Muscle layer of duodenum (tissue), 2 donors: ENCODE measurements at regions not wholly inside any gene's neighbourhood (a gene's known extent, or its start where the extent isn't known, plus 50 kb on each side); places are given as distances from the start of the nearest gene placed in this dataset.

Experiments
- H3K27ac ChIP-seq: one replicate; pipeline ENCODE4 v1.7.0; 2013; ENCODE audit warnings: mild to moderate bottlenecking, low read length
- H3K27me3 ChIP-seq: one replicate; pipeline ENCODE4 v1.7.0; 2013; ENCODE audit warnings: low read depth, mild to moderate bottlenecking, control low read depth, low read length
- H3K36me3 ChIP-seq, 2 donors: one replicate each; pipeline ENCODE4 v1.7.0; 2013; ENCODE audit warnings: low read length in 2 of 2, control low read depth in 1 of 2, mild to moderate bottlenecking in 1 of 2; ENCODE audit not compliant: insufficient read depth in 2 of 2, control insufficient read depth in 1 of 2
- H3K4me1 ChIP-seq, 2 donors: one replicate each; pipeline ENCODE4 v1.7.0; 2013; ENCODE audit warnings: low read length in 2 of 2, mild to moderate bottlenecking in 2 of 2, control low read depth in 1 of 2, moderate library complexity in 1 of 2; ENCODE audit not compliant: insufficient read depth in 2 of 2, control insufficient read depth in 1 of 2
- H3K4me3 ChIP-seq, 2 donors: one replicate each; pipeline ENCODE4 v1.7.0; 2013; ENCODE audit warnings: low read length in 2 of 2, low read depth in 1 of 2, mild to moderate bottlenecking in 1 of 2
- H3K9me3 ChIP-seq, 2 donors: one replicate each; pipeline ENCODE4 v1.7.0; 2013; ENCODE audit warnings: low read length in 2 of 2, control low read depth in 1 of 2, mild to moderate bottlenecking in 1 of 2; ENCODE audit not compliant: control insufficient read depth in 1 of 2
- donor health status: healthy.

DNA sequence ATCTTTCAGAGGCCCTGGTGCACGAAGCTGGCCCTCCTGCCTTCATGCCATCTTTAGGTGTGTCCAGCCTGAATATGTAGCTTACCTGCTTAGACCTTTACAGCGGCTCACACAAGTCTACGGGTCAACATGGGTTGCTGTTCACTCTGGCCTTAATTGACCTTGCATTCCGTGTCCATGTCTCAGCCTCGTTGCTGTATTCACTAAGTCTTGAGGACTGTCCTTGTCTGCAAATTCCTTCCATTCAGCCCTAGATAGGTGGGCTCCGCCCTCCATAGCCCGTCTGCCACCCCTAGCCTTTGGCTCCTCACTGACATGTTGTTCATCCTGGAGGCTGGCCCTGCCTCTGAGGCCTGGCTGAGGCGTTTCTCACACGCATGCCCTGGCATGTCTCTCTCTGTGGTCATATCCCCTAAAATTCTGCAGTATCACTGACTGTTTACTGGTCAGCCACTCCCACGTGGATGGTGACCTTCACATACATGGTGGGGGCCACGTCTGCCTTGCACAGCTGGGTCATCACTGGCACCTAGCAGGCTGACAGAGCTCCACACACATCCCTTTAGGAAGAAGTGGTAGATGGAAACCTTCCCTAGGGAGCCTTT is 394.1 kb upstream of the MKI67 start:
- no peaks in the 10 kb centered on the region for H3K4me1 ChIP-seq
- H3K4me3 ChIP-seq = no peak overlapping the region
- H3K27me3 ChIP-seq = no peaks in the 10 kb centered on the region
- no peaks in the 10 kb centered on the region for H3K9me3 ChIP-seq
- no peak overlapping the region for H3K27ac ChIP-seq
- H3K36me3 ChIP-seq = no peaks in the 10 kb centered on the region

DNA sequence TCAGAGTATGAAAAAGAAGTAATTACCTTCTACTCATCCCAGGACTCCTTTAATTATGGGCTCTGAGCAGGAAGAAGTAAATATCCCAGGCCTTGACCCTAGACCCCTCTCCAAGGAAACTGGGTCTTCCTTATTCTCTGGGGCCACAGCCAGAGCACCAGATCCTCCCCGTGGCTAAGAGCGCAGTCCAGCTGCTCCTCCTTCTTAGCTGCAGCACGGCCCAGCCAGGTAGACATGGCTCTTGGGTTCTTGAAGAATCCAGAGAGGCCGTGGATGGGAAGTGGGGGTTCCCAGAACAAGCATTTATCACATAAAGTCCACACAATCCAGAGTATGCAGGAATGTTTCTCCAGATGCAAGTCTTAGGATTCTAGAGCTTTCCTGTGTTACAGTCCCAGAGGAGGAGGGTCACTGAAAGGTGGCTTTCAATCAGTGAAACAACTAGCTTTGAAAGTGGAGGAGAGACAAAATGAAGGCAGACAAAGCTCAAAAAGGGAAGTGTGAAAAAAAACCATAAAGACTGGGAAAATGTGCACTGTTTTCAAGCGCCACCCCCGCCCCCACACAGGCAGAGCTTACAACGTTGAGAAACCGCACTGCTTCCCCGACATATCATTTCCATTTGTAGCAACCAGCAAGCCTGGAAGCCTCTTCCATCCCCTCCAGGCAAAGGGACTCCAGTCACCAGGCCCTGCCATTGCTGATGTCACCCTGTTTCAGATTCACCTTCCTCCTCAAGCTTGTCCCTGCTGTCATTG is 396.5 kb upstream of the MKI67 start:
- Histone ChIP-seq H3K4me3 (no peak overlapping the region), H3K9me3 (no peaks in the 10 kb centered on the region), H3K4me1 (peaks cover 0 to 8% of the 10 kb centered on the region in 2 donors), H3K27me3 (no peaks in the 10 kb centered on the region), H3K27ac (no peak overlapping the region), H3K36me3 (no peaks in the 10 kb centered on the region)

DNA sequence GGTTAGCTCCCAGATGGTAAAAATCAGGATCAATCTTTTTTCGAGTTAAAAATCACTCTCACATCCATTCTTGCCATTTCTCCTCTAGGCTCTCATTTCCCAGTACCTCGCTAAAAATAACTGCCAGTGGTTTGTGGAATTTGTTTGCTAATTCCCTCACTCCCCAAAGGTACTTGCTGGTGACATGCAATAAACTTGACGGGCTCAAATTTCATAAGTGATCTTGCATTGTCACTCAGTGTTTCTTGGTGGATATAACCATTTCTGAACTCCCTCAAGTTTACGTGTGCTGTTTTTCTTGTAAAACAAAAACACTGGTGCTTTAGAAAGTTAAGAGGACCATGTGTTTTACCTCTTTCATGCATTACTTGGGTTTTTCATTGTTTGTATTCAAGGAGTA is 399.2 kb upstream of the MKI67 start:
- peaks cover 0 to 8% of the 10 kb centered on the region in 2 donors for H3K4me1 ChIP-seq
- no peak overlapping the region for H3K4me3 ChIP-seq
- no peaks in the 10 kb centered on the region for H3K9me3 ChIP-seq
- H3K27me3 ChIP-seq = no peaks in the 10 kb centered on the region
- no peaks in the 10 kb centered on the region for H3K36me3 ChIP-seq
- no peak overlapping the region for H3K27ac ChIP-seq

DNA sequence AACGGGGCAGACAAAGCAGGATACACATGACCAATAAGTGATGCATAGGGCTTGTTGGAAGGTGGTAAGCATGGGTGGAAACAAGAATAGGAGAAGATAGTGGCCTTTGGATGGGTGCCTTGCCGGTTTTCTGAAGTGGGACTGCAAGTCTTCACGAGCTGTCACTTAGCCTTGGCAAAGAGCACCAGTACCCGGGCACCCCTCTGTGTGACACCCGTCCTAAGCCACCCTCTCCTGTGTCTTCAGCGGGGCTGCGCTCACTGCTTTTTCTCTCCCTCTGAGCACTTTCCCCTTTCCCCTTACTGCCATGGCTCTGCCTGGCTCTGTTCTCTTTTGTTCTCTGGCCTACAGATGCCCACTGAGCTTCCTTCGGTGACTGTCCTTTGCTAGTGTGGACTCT is 399.7 kb upstream of the MKI67 start:
- no peaks in the 10 kb centered on the region for H3K9me3 ChIP-seq
- H3K27ac ChIP-seq = no peak overlapping the region
- H3K4me3 ChIP-seq = no peak overlapping the region
- H3K4me1 ChIP-seq = peaks cover 0 to 8% of the 10 kb centered on the region in 2 donors
- H3K36me3 ChIP-seq = no peaks in the 10 kb centered on the region
- H3K27me3 ChIP-seq = no peaks in the 10 kb centered on the region

DNA sequence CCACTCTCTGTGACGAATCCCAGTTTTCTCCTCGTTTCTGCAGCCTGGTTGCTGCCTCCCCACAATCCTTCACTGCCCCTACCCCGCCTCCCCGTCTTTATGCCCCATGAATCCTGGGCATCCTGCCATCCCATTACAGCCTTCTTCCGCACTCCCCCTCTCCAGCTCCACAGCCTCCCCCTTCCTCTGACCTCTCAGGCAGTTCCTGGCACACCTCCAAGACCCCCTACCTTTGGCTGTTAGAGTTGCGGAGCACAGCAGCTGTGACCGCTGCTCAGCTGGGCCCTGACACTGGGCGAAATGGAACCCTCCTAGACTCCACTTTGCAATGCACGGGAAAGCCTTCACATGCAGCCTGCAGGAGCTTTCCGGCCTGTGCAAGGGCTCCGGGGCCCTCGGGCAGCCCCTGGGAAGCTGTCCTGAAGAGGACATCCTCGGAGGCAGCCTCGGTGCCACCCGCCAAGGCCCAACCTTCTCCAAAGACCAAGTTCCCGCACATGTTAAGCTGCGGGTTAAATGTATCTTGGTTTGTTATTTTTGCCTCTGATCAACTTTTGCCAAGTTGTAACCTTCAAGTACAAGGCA is 400.7 kb upstream of the MKI67 start:
- H3K27ac ChIP-seq = no peak overlapping the region
- no peak overlapping the region for H3K4me3 ChIP-seq

DNA sequence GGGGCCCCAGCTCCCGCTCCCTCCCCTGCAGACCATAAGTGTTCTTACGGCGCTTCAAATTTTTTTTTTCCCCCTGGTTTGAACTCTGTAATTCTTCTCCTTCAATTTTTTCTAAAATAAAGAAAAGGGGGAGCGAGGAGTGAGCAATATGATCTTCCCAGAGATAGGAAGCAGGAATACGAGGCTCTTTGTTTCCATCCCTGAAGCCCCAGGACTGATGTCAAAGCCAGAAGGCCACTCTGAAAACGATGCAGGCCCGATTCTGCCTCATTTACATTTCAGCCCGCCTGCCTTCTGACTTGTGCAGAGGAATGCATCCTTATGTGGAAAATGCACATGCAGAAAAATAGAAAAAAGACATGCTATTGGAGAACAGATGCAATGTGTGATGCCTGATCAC is 401.5 kb upstream of the MKI67 start:
- H3K27ac ChIP-seq = no peak overlapping the region
- no peaks in the 10 kb centered on the region for H3K9me3 ChIP-seq
- H3K36me3 ChIP-seq = no peaks in the 10 kb centered on the region
- no peak overlapping the region for H3K4me3 ChIP-seq
- H3K27me3 ChIP-seq = no peaks in the 10 kb centered on the region
- peaks cover 0 to 8% of the 10 kb centered on the region in 2 donors for H3K4me1 ChIP-seq

More for the DNA sequence above, 400.7 kb upstream of the MKI67 start:
- Histone ChIP-seq H3K9me3 (no peaks in the 10 kb centered on the region), H3K36me3 (no peaks in the 10 kb centered on the region), H3K27me3 (no peaks in the 10 kb centered on the region), H3K4me1 (peaks cover 0 to 8% of the 10 kb centered on the region in 2 donors)

DNA sequence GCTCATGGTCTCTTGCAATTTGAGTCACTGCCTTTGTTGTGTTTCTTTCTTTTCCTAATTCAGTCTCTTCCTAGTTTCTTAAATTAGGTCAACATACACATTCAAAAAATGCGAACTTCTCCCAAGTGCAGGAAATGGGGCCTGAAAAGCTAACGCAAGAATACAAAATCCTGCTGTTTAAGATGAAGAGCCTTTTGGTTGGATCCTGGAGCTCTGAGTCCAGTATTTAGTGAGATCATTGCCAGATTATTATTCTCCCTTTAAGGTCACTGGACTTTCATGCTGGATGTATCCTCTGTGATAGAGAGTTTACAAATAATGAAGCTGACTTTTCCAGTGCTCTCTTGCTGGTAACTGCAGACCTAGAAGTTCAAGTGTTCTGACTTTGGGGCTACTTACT is 401.9 kb upstream of the MKI67 start:
- H3K27ac ChIP-seq = no peak overlapping the region
- H3K4me3 ChIP-seq = no peak overlapping the region
- no peaks in the 10 kb centered on the region for H3K27me3 ChIP-seq
- no peaks in the 10 kb centered on the region for H3K9me3 ChIP-seq
- H3K4me1 ChIP-seq = peaks cover 0 to 8% of the 10 kb centered on the region in 2 donors
- H3K36me3 ChIP-seq = no peaks in the 10 kb centered on the region

DNA sequence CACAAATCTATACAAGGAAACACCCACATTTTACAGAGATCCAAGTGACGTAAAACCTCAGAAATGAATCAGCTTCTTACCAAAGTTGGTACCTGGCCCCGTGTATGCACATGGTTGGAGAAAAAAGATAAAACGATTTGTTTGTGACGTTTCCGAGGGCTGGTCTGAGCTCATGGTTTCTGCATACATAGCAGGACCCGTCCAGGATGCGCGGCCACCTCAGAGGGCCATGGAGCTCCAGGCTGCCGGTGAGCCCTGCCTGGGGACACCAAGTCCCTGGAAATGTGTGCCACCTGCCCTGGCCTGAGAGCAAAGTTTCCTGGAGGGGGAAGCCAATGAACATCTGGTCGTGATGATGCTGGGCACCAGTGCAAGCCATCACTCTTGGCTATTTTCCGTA is 402.6 kb upstream of the MKI67 start:
- Histone ChIP-seq H3K27me3 (no peaks in the 10 kb centered on the region), H3K4me1 (peaks cover 0 to 8% of the 10 kb centered on the region in 2 donors), H3K36me3 (no peaks in the 10 kb centered on the region), H3K9me3 (no peaks in the 10 kb centered on the region), H3K4me3 (no peak overlapping the region), H3K27ac (no peak overlapping the region)

DNA sequence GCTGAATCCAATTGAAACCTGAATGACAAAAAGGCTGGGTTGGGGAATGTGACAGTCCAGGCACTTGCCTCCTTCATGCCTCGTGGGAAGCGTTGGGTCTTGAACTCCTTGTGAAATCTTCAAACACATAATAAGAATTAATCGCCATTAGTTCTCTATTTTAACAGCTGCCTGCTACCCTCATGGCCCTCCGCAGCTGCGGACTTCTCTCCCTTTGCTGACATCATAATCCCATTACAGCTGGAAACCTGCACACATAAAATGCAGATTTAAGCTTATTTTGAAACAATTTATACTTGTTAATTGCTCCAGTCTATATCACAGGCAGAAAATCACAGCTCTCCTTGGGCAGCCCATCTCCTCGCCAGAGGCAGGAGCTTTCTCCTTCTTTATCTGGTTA is 403.0 kb upstream of the MKI67 start:
- H3K9me3 ChIP-seq = no peaks in the 10 kb centered on the region
- peaks cover 0 to 8% of the 10 kb centered on the region in 2 donors for H3K4me1 ChIP-seq
- no peaks in the 10 kb centered on the region for H3K36me3 ChIP-seq
- no peak overlapping the region for H3K27ac ChIP-seq
- H3K4me3 ChIP-seq = no peak overlapping the region
- H3K27me3 ChIP-seq = no peaks in the 10 kb centered on the region

DNA sequence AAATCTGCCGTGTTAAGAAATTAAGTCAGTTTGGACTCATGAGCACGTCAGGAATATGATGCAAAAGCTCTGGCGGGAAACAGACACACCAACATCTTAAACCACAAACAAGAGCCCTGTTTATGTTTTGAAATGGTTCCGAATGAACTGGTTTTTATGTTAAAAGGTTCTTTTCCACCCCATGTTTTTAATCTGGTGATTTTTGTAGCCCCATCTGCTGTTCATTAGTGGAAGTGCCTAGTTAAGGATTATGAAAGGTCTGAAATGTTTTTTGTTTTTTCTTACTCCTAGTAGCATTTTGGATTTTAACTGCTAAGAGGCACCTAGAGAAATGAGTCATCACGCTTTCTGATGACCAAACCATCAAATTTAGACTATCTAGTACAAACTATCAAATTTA is 404.1 kb upstream of the MKI67 start:
- Histone ChIP-seq H3K9me3 (no peaks in the 10 kb centered on the region), H3K4me1 (peaks cover 0 to 8% of the 10 kb centered on the region in 2 donors), H3K4me3 (no peak overlapping the region), H3K27me3 (peaks cover 4% of the 10 kb centered on the region), H3K36me3 (no peaks in the 10 kb centered on the region), H3K27ac (no peak overlapping the region)

DNA sequence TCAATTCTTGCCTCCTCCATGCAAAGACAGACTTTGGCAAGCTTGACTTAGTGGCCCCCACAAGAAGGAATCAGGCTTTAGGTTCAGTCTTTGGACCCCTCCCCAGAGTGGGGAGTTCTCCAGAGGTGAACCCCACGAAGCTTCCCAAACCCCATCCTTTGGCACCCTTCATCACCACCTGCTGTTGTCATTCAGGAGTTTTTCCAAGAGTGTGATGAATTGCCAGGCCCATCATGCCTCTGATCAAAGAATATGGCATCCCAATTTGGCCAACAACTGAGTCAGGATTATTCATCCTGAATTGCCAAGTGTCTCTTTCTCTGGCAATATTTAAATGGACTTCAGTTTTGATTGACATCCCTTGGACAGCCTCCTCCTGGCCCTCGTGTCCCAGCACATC is 404.7 kb upstream of the MKI67 start:
- Histone ChIP-seq H3K4me1 (peaks cover 0 to 8% of the 10 kb centered on the region in 2 donors), H3K27ac (no peak overlapping the region), H3K9me3 (no peaks in the 10 kb centered on the region), H3K36me3 (no peaks in the 10 kb centered on the region), H3K27me3 (peaks cover 4% of the 10 kb centered on the region), H3K4me3 (no peak overlapping the region)
